ENCODE measurements at regions not wholly inside any gene's neighbourhood (a gene's known extent, or its start where the extent isn't known, plus 50 kb on each side); places are given as distances from the start of the nearest gene placed in this dataset.

DNA sequence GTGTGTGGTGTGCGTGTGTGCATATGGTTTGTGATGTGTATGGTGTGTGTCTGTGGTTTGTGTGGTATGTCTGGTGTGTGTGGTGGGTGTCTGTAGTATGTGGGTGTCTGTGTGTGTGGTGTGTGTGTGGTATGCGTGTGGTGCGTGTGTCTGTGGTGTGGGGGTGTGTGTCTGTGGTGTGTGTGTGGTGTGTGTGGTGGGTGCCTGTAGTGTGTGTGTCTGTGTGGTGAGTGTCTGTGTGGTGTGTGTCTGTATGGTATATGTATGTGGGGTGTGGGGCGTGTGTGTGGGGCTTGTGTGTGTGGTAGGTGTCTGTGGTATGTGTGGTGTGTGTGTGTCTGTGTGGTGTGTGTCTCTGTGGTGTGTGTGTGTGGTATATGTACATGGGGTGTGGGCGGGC lies 300.7 kb downstream of the TEX29 start:
- Histone ChIP-seq H3K9me3 (ENCODE audit: insufficient read depth, low read length) (no peaks in the 10 kb centered on the region), H3K27me3 (ENCODE audit: low read length) (0 out of 2 replicates have a peak, but pooled peaks cover 2% of the 10 kb centered on the region), H3K4me3 (ENCODE audit: insufficient read depth, low read length, poor library complexity, severe bottlenecking) (no peak overlapping the region), H3F3A (ENCODE audit: insufficient read depth) (no peaks in the 10 kb centered on the region), H3K9ac (ENCODE audit: low read length) (no peak overlapping the region), H3K36me3 (ENCODE audit: low read length) (no peaks in the 10 kb centered on the region), H3K9me2 (replicated peaks; ENCODE audit: insufficient read depth, low read length) (no peaks in the 10 kb centered on the region), H3K4me2 (ENCODE audit: low read depth, low read length, poor library complexity, severe bottlenecking) (no peak overlapping the region), H3K79me2 (ENCODE audit: insufficient read depth, low read length) (no peaks in the 10 kb centered on the region), H4K20me1 (ENCODE audit: low read depth, low read length) (no peaks in the 10 kb centered on the region), H3K27ac (ENCODE audit: low read depth, low read length) (no peak overlapping the region), H2AFZ (ENCODE audit: low read depth, low read length, severe bottlenecking) (no peak overlapping the region)
- TF ChIP-seq EZH2phosphoT487 (conservative IDR thresholded peaks at IDR 0.05; ENCODE audit: low read length), result no peak
- TF ChIP-seq, protein P1, sequence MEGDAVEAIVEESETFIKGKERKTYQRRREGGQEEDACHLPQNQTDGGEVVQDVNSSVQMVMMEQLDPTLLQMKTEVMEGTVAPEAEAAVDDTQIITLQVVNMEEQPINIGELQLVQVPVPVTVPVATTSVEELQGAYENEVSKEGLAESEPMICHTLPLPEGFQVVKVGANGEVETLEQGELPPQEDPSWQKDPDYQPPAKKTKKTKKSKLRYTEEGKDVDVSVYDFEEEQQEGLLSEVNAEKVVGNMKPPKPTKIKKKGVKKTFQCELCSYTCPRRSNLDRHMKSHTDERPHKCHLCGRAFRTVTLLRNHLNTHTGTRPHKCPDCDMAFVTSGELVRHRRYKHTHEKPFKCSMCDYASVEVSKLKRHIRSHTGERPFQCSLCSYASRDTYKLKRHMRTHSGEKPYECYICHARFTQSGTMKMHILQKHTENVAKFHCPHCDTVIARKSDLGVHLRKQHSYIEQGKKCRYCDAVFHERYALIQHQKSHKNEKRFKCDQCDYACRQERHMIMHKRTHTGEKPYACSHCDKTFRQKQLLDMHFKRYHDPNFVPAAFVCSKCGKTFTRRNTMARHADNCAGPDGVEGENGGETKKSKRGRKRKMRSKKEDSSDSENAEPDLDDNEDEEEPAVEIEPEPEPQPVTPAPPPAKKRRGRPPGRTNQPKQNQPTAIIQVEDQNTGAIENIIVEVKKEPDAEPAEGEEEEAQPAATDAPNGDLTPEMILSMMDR (IDR thresholded peaks at IDR 0.05; ENCODE audit: insufficient read depth, low read length, poor library complexity, severe bottlenecking), result no peak

DNA sequence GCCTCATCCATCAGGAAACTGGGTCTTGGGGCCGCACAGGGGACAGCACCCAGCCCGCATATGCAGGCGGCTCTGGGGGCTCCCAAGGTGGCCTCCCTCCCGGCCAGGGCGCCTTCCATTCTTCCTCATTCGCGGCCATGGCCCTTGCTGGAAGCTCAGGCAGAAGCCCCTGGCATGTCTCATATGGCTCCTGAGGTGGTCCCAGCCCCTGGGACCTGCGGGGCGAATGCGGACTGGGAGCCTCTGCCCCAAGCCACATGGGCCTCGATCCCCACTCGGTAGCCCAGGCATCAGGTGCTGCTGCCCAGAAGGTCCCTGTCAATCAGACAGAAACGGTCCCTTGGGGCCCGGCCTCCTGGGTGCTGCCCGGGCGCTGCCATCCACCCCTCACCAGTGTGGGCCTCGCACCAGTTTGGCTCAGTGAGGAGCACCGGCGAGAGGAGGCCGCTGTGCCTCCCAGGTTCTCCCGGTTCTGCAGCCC lies 301.6 kb downstream of the TEX29 start:
- H3K9me2 ChIP-seq (replicated peaks; ENCODE audit: insufficient read depth, low read length), result no peaks in the 10 kb centered on the region
- no peak overlapping the region for H3K4me2 ChIP-seq (ENCODE audit: low read depth, low read length, poor library complexity, severe bottlenecking)
- no peak overlapping the region for H3K4me3 ChIP-seq (ENCODE audit: insufficient read depth, low read length, poor library complexity, severe bottlenecking)
- H3K9me3 ChIP-seq (ENCODE audit: insufficient read depth, low read length), result no peaks in the 10 kb centered on the region
- H3K79me2 ChIP-seq (ENCODE audit: insufficient read depth, low read length), result no peaks in the 10 kb centered on the region
- no peaks in the 10 kb centered on the region for H4K20me1 ChIP-seq (ENCODE audit: low read depth, low read length)
- H3K9ac ChIP-seq (ENCODE audit: low read length), result no peak overlapping the region
- no peaks in the 10 kb centered on the region for H3K36me3 ChIP-seq (ENCODE audit: low read length)
- no peak for TF ChIP-seq EZH2phosphoT487 (conservative IDR thresholded peaks at IDR 0.05; ENCODE audit: low read length)
- TF ChIP-seq, protein P1 (IDR thresholded peaks at IDR 0.05; ENCODE audit: insufficient read depth, low read length, poor library complexity, severe bottlenecking), result no peak
- no peak overlapping the region for H3K27ac ChIP-seq (ENCODE audit: low read depth, low read length)
- H3K27me3 ChIP-seq (ENCODE audit: low read length), result 0 out of 2 replicates have a peak, but pooled peaks cover 2% of the 10 kb centered on the region
- H3F3A ChIP-seq (ENCODE audit: insufficient read depth), result no peaks in the 10 kb centered on the region
- no peak overlapping the region for H2AFZ ChIP-seq (ENCODE audit: low read depth, low read length, severe bottlenecking)

DNA sequence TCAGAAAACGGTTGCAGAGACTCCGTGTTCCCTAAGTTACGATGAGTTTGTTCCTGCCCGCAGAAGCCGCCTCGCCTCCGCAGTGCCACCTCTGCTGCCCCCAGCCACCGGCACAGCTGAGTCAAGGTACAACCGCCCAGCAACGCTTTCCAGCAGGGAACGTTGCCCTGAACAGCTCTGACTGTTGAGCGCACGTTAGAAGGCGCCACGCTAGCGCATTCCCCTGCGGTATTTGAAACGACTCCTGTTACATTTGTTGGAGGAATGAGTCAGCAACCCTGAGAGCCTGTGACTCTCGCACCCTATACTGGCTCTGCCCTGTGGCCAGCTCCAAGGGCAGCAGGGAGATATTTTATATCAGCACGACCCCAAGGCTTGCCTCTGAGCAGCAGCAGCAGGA lies 302.8 kb downstream of the TEX29 start:
- Histone ChIP-seq H3K9me3 (ENCODE audit: insufficient read depth, low read length) (no peaks in the 10 kb centered on the region), H3K27me3 (ENCODE audit: low read length) (0 out of 2 replicates have a peak, but pooled peaks cover 2% of the 10 kb centered on the region), H2AFZ (ENCODE audit: low read depth, low read length, severe bottlenecking) (no peak overlapping the region), H3K9me2 (replicated peaks; ENCODE audit: insufficient read depth, low read length) (no peaks in the 10 kb centered on the region), H3K4me2 (ENCODE audit: low read depth, low read length, poor library complexity, severe bottlenecking) (no peak overlapping the region), H3K36me3 (ENCODE audit: low read length) (no peaks in the 10 kb centered on the region), H3F3A (ENCODE audit: insufficient read depth) (no peaks in the 10 kb centered on the region), H3K4me3 (ENCODE audit: insufficient read depth, low read length, poor library complexity, severe bottlenecking) (no peak overlapping the region), H3K27ac (ENCODE audit: low read depth, low read length) (no peak overlapping the region), H3K79me2 (ENCODE audit: insufficient read depth, low read length) (no peaks in the 10 kb centered on the region), H3K9ac (ENCODE audit: low read length) (no peak overlapping the region), H4K20me1 (ENCODE audit: low read depth, low read length) (no peaks in the 10 kb centered on the region)
- no peak for TF ChIP-seq EZH2phosphoT487 (conservative IDR thresholded peaks at IDR 0.05; ENCODE audit: low read length)
- TF ChIP-seq, protein P1 (IDR thresholded peaks at IDR 0.05; ENCODE audit: insufficient read depth, low read length, poor library complexity, severe bottlenecking), result no peak
